ENCODE measurements at regions not wholly inside any gene's neighbourhood (a gene's known extent, or its start where the extent isn't known, plus 50 kb on each side); places are given as distances from the start of the nearest gene placed in this dataset.
A peak's percentile ranks its signal among the peaks of the same experiment; 100 is the strongest.

DNA sequence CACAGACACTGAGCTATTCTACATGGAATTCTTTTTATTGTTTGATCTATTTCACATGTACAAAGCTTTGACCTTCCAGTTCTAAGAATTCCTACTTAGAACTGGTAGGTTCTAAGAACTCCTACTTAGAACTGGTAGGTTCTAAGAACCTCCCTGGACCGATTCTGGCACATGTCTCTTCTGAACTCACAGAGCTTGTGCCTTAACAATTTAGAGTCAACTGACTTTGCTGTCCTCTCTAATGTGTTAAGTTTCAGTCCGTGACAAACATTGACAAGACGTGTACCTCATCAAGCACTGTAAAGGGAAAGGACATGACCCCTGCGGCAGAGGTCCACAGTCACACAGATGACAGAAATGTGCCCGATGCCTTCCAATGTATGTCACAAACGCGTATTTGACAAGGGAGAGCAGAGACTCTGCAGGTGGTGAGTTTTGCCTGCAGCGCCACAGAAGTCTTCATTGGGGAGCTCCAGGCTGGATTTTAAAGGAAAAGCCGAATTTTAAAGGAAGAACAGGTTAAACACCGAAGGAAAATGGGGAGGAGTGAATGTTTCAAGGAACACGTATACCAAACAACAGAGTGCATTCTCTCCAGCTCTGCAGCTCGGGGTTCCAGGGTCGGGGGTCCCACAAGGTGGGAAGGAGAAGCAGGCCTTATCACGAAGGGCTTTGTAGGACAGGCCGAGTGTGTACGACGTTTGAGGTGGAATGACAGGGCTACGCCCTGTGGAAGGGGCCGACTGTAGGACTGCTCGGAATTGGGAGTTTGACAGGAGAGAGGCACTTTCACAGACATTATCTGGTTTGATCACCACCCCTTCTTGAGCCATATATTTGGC is 161.1 kb upstream of the KLF14 start:
- peak in 1 of 3 donors; percentile 6 for TF ChIP-seq POLR2AphosphoS5 (IDR thresholded peaks at IDR 0.05)
- TF ChIP-seq, protein P1, sequence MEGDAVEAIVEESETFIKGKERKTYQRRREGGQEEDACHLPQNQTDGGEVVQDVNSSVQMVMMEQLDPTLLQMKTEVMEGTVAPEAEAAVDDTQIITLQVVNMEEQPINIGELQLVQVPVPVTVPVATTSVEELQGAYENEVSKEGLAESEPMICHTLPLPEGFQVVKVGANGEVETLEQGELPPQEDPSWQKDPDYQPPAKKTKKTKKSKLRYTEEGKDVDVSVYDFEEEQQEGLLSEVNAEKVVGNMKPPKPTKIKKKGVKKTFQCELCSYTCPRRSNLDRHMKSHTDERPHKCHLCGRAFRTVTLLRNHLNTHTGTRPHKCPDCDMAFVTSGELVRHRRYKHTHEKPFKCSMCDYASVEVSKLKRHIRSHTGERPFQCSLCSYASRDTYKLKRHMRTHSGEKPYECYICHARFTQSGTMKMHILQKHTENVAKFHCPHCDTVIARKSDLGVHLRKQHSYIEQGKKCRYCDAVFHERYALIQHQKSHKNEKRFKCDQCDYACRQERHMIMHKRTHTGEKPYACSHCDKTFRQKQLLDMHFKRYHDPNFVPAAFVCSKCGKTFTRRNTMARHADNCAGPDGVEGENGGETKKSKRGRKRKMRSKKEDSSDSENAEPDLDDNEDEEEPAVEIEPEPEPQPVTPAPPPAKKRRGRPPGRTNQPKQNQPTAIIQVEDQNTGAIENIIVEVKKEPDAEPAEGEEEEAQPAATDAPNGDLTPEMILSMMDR (IDR thresholded peaks at IDR 0.05) = no peak
